Mucosa of descending colon (tissue), 3 donors: ENCODE measurements at regions not wholly inside any gene's neighbourhood (a gene's known extent, or its start where the extent isn't known, plus 50 kb on each side); places are given as distances from the start of the nearest gene placed in this dataset.

Source experiments
- ATAC-seq: fragments of 200-7000 bp; cut with Tn5 transposase; one replicate; pipeline ENCODE4 v1.9.1; 2020; ENCODE audit warnings: mild to moderate bottlenecking, moderate library complexity
- DNase-seq, 3 donors: peaks; one replicate each; pipeline ENCODE4 v3.0.0-alpha.2; 2020
- H3K36me3 ChIP-seq: fragments of 200-600 bp; one replicate; pipeline ENCODE4 v1.8.0; 2021; ENCODE audit warnings: low read depth, mild to moderate bottlenecking
- H3K4me1 ChIP-seq: fragments of 200-600 bp; one replicate; pipeline ENCODE4 v1.8.0; 2021; ENCODE audit warnings: low read depth, mild to moderate bottlenecking
- H3K4me3 ChIP-seq: fragments of 200-600 bp; one replicate; pipeline ENCODE4 v1.8.0; 2021; ENCODE audit warnings: mild to moderate bottlenecking
- H3K9me3 ChIP-seq: fragments of 200-600 bp; one replicate; pipeline ENCODE4 v1.8.0; 2021; ENCODE audit warnings: mild to moderate bottlenecking
- intact Hi-C, 2 donors: fragments of 100-400 bp; cut with DNase I in 1 of 2; cut with micrococcal nuclease in 1 of 2; formaldehyde crosslinking; loops; one replicate each; pipeline versions ENCODE4 v1.11.0 to v1.11.1; 2022; cut with DNase I, micrococcal nuclease
- TF ChIP-seq, protein P1 (sequence below): fragments of 200-600 bp; IDR thresholded peaks from one replicate; pipeline ENCODE4 v1.8.0; 2022; ENCODE audit warnings: antibody characterized with exemption, mild to moderate bottlenecking
- donor health status: DM: no; HTN: no; CAD: no; lungs with moderate emphysema.
- donor health status: DM: no; HTN: no; CAD: no.
- donor health status: DM: no; HTN: yes; CAD: no.

DNA sequence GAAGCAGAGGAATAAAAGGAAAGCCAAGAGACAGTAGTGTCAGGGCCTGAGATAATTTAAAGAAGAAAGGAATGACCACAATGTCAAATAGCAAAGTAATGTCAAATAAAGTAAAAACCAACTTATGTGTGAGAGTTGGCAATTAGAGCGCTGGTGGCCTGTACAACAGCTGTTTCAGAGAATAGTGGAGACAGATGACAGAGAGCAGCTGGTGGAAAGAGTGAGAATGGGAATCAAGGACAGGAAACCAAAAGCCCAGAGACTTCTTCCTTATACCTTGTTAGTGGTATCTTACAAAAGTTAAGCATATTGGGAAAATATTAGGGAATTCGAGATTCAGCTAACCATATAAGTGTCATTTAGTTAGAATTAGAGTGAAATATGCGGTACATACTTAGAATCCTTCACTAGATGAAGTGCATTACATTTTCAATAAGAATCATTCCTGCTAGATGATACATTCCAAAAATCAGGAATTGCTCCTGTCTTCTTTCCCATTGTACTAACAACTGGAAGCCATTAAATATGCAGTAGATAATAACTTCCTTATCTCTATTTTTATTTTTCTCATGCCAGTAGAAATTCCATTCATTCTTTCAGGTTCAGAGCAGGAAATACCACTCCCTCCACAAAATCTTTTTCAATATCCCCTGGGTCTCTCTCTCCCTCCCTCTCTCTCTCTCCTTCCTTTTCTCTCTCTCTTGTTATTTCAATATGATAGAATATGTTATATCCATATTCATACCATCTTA is 525.4 kb downstream of the CENPC start:
- H3K4me3 ChIP-seq: no peak overlapping the region
- DNase-seq (no peak), ATAC-seq (no peak)

DNA sequence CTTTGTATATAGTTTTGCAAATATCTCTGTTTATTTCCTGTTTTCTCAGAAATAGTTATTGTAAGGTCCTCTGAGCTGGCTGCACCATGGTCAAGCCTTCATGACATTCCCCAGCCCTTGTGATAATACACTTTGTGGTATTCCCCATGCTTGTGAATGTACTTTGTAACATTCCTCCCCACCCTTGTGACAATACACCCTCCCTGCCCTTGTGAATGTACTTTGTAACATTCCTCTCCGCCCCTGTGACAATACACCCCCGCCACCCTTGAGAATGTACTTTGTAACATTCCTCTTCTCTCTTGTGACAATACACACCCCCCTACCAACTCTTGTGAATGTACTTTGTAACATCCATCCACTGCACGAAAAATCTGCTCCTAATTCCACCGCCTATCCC is 530.7 kb downstream of the CENPC start:
- H3K4me1 ChIP-seq: no peaks in the 10 kb centered on the region
- no peaks in the 10 kb centered on the region for H3K36me3 ChIP-seq
- H3K9me3 ChIP-seq: peaks cover 17% of the 10 kb centered on the region
- H3K4me3 ChIP-seq: no peak overlapping the region
- TF ChIP-seq, protein P1, sequence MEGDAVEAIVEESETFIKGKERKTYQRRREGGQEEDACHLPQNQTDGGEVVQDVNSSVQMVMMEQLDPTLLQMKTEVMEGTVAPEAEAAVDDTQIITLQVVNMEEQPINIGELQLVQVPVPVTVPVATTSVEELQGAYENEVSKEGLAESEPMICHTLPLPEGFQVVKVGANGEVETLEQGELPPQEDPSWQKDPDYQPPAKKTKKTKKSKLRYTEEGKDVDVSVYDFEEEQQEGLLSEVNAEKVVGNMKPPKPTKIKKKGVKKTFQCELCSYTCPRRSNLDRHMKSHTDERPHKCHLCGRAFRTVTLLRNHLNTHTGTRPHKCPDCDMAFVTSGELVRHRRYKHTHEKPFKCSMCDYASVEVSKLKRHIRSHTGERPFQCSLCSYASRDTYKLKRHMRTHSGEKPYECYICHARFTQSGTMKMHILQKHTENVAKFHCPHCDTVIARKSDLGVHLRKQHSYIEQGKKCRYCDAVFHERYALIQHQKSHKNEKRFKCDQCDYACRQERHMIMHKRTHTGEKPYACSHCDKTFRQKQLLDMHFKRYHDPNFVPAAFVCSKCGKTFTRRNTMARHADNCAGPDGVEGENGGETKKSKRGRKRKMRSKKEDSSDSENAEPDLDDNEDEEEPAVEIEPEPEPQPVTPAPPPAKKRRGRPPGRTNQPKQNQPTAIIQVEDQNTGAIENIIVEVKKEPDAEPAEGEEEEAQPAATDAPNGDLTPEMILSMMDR: no peak
- intact Hi-C loops: no loop called here
- ATAC-seq: no peak
- no peak for DNase-seq

More for the DNA sequence above, 525.4 kb downstream of the CENPC start:
- peaks cover 11% of the 10 kb centered on the region for H3K9me3 ChIP-seq
- intact Hi-C loops: no loop called here
- H3K36me3 ChIP-seq: no peaks in the 10 kb centered on the region
- TF ChIP-seq, protein P1: no peak
- no peaks in the 10 kb centered on the region for H3K4me1 ChIP-seq

DNA sequence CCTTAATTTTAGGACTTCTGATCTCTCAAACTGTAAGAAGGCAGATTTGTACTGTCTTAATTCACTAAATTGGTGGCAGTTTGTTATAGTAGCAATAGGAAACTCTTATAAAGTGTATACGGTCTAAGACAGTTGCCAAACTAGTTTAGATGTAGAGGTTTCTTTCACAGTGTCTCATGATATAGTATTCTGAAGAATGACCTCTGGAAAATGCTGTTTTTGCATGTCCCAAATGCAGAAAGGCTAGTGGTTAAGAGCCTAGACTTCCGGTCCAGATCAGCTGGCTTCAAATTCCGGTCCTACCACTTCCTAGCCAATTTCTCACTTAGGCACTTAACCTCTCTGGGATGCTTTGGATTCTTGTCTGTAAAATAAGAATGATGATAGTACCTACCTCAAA is 538.5 kb downstream of the CENPC start:
- TF ChIP-seq, protein P1: no peak
- intact Hi-C loops: no loop called here
- Histone ChIP-seq H3K36me3 (no peaks in the 10 kb centered on the region), H3K9me3 (peaks cover 22% of the 10 kb centered on the region), H3K4me3 (no peak overlapping the region), H3K4me1 (no peaks in the 10 kb centered on the region)
- ATAC-seq (no peak), DNase-seq (no peak)

DNA sequence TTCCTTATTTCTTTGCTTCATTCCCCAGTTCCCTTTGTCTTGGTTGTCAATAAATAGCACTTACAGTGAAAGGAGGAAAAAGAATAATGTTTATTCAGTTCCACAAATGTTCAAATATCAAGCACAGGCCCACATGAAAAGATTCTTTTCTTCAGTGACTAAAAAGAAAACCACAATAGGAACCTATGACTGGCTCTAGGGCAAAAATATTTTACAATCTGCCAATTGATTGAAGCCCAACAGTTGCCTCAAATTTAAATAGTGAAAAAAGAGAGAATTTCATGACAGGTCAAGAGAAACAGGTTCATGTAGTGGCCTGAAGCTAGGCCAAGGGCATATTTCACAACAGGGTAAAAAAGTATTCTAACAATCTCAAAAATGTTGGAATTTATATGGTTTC is 553.8 kb downstream of the CENPC start:
- ATAC-seq: no peak
- intact Hi-C loops: no loop called here
- no peaks in the 10 kb centered on the region for H3K36me3 ChIP-seq
- TF ChIP-seq, protein P1: no peak
- H3K4me1 ChIP-seq: no peaks in the 10 kb centered on the region
- DNase-seq: no peak
- peaks cover 22% of the 10 kb centered on the region for H3K9me3 ChIP-seq
- no peak overlapping the region for H3K4me3 ChIP-seq

DNA sequence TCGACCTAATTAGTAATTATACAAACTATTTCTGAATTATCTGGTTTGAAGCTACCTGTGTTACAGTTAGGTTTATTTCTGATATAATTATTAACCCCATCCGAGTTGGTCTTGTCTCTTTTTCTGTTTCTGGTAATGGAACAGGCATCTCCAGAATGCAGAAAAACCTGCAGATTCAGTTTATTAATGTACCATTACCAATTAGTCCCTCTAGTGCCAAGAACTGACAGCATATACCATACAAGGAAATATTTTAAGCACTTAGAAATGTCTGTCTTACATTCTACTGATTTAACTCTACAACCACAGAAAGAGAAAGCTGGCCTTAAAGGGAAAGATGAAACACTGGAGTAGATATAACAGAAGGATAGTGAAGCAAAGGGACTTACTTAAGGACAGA is 570.6 kb downstream of the CENPC start:
- intact Hi-C loops: no loop called here

More for the DNA sequence above, 570.6 kb downstream of the CENPC start:
- Histone ChIP-seq H3K36me3 (no peaks in the 10 kb centered on the region), H3K9me3 (no peaks in the 10 kb centered on the region), H3K4me3 (no peak overlapping the region), H3K4me1 (no peaks in the 10 kb centered on the region)
- TF ChIP-seq, protein P1: no peak
- DNase-seq: no peak
- no peak for ATAC-seq
